ENCODE measurements at regions not wholly inside any gene's neighbourhood (a gene's known extent, or its start where the extent isn't known, plus 50 kb on each side); places are given as distances from the start of the nearest gene placed in this dataset.

DNA sequence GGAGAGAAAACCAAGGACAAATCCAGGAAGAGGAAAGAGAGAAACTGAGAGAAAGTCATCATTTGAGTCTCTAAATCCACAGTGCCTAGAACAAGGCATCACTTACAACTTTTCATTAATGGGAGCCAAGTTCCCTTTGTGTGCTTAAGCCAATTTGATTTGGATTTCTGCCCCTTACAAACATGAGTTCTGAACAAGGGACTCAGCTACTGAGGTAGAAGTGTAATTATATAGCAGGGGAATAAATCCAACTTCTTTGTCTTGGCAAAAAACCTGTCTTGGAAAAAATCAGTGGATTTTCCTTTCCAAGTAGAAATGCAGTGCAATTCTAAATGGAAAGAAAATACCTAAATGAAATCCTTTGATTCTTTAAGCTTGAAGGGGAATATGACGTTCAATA, 307.2 kb upstream of the CNTN3 start:
- H3K9me3 ChIP-seq (ENCODE audit: control insufficient read depth in 4 of 4, low read length in 3 of 4) = no peaks in the 10 kb centered on the region
- H3K36me3 ChIP-seq (ENCODE audit: control insufficient read depth in 4 of 4, insufficient read depth in 3 of 4, low read depth in 1 of 4, low read length in 3 of 4) = no peaks in the 10 kb centered on the region
- H3K27me3 ChIP-seq (ENCODE audit: control insufficient read depth in 4 of 4, insufficient read depth in 4 of 4, low read length in 3 of 4) = no peaks in the 10 kb centered on the region
- DNase-seq (ENCODE audit: low spot score) = no peak
- TF ChIP-seq GABPA (IDR thresholded peaks at IDR 0.05 in 1 of 2, conservative IDR thresholded peaks at IDR 0.05 in 1 of 2) (no peak), TAF1 (conservative IDR thresholded peaks at IDR 0.05) (no peak), RXRA (IDR thresholded peaks at IDR 0.05) (no peak), FOXA1 (IDR thresholded peaks at IDR 0.05) (no peak), NR2F2 (IDR thresholded peaks at IDR 0.05) (no peak), SP1 (IDR thresholded peaks at IDR 0.05) (no peak), HNF4A (conservative IDR thresholded peaks at IDR 0.05) (no peak), RAD21 (IDR thresholded peaks at IDR 0.05) (no peak), HNF4G (IDR thresholded peaks at IDR 0.05) (no peak), YY1 (IDR thresholded peaks at IDR 0.05) (no peak), JUND (IDR thresholded peaks at IDR 0.05) (no peak), EGR1 (IDR thresholded peaks at IDR 0.05; ENCODE audit: low read depth in 2 of 2) (no peak)
- TF ChIP-seq, protein P1, sequence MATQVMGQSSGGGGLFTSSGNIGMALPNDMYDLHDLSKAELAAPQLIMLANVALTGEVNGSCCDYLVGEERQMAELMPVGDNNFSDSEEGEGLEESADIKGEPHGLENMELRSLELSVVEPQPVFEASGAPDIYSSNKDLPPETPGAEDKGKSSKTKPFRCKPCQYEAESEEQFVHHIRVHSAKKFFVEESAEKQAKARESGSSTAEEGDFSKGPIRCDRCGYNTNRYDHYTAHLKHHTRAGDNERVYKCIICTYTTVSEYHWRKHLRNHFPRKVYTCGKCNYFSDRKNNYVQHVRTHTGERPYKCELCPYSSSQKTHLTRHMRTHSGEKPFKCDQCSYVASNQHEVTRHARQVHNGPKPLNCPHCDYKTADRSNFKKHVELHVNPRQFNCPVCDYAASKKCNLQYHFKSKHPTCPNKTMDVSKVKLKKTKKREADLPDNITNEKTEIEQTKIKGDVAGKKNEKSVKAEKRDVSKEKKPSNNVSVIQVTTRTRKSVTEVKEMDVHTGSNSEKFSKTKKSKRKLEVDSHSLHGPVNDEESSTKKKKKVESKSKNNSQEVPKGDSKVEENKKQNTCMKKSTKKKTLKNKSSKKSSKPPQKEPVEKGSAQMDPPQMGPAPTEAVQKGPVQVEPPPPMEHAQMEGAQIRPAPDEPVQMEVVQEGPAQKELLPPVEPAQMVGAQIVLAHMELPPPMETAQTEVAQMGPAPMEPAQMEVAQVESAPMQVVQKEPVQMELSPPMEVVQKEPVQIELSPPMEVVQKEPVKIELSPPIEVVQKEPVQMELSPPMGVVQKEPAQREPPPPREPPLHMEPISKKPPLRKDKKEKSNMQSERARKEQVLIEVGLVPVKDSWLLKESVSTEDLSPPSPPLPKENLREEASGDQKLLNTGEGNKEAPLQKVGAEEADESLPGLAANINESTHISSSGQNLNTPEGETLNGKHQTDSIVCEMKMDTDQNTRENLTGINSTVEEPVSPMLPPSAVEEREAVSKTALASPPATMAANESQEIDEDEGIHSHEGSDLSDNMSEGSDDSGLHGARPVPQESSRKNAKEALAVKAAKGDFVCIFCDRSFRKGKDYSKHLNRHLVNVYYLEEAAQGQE (IDR thresholded peaks at IDR 0.05) = no peak
- TF ChIP-seq, protein P2, sequence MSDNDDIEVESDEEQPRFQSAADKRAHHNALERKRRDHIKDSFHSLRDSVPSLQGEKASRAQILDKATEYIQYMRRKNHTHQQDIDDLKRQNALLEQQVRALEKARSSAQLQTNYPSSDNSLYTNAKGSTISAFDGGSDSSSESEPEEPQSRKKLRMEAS (IDR thresholded peaks at IDR 0.05) = no peak
- TF ChIP-seq, protein P3, sequence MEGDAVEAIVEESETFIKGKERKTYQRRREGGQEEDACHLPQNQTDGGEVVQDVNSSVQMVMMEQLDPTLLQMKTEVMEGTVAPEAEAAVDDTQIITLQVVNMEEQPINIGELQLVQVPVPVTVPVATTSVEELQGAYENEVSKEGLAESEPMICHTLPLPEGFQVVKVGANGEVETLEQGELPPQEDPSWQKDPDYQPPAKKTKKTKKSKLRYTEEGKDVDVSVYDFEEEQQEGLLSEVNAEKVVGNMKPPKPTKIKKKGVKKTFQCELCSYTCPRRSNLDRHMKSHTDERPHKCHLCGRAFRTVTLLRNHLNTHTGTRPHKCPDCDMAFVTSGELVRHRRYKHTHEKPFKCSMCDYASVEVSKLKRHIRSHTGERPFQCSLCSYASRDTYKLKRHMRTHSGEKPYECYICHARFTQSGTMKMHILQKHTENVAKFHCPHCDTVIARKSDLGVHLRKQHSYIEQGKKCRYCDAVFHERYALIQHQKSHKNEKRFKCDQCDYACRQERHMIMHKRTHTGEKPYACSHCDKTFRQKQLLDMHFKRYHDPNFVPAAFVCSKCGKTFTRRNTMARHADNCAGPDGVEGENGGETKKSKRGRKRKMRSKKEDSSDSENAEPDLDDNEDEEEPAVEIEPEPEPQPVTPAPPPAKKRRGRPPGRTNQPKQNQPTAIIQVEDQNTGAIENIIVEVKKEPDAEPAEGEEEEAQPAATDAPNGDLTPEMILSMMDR (IDR thresholded peaks at IDR 0.05; ENCODE audit: low read depth, low read length, missing input control) = no peak
- TF ChIP-seq, protein P4, sequence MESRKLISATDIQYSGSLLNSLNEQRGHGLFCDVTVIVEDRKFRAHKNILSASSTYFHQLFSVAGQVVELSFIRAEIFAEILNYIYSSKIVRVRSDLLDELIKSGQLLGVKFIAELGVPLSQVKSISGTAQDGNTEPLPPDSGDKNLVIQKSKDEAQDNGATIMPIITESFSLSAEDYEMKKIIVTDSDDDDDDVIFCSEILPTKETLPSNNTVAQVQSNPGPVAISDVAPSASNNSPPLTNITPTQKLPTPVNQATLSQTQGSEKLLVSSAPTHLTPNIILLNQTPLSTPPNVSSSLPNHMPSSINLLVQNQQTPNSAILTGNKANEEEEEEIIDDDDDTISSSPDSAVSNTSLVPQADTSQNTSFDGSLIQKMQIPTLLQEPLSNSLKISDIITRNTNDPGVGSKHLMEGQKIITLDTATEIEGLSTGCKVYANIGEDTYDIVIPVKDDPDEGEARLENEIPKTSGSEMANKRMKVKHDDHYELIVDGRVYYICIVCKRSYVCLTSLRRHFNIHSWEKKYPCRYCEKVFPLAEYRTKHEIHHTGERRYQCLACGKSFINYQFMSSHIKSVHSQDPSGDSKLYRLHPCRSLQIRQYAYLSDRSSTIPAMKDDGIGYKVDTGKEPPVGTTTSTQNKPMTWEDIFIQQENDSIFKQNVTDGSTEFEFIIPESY (IDR thresholded peaks at IDR 0.05) = no peak
- TF ChIP-seq, protein P5, sequence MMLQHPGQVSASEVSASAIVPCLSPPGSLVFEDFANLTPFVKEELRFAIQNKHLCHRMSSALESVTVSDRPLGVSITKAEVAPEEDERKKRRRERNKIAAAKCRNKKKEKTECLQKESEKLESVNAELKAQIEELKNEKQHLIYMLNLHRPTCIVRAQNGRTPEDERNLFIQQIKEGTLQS (IDR thresholded peaks at IDR 0.05) = no peak
- H3K9ac ChIP-seq (ENCODE audit: low read depth in 1 of 2, low read length in 2 of 2) = no peak overlapping the region
- H3K27ac ChIP-seq (ENCODE audit: low read depth in 1 of 2, low read length in 2 of 2) = no peak overlapping the region
- H3K4me1 ChIP-seq (ENCODE audit: control insufficient read depth in 4 of 4, insufficient read depth in 4 of 4, low read length in 3 of 4) = no peaks in the 10 kb centered on the region
- 66% methylated on average over 1 of the region's 1 CpG for WGBS
- no peak overlapping the region for H3K4me3 ChIP-seq (ENCODE audit: low read depth in 1 of 3, low read length in 3 of 3)

Measured in liver (tissue), 8 donors.